CD1c-positive myeloid dendritic cell (primary cell): ENCODE measurements at regions not wholly inside any gene's neighbourhood (a gene's known extent, or its start where the extent isn't known, plus 50 kb on each side); places are given as distances from the start of the nearest gene placed in this dataset.

Experiments used
- DNase-seq: peaks from one replicate; pipeline ENCODE4 v3.0.0-alpha.2; 2016; ENCODE audit errors: extremely low spot score

DNA sequence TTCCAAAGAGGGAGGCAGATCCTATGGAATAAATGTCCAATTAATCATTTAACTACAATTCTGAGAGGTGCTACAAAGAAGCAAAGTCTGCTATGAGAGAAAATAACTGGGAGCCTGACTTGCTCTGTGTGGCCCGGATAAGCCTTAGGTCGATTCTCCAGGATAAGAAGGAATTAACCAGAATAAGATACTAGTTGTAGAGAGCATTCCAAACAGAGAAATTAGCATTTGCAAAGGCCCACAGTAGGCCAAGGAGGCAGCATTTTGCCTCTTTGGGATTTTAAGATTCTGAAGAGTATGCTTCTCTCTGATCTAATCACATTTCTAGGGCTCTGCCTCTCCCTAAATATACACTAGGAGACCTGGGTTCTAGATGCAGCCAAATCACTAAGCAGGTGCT is 113.7 kb downstream of the SNX19 start:
- DNase-seq, result no peak

DNA sequence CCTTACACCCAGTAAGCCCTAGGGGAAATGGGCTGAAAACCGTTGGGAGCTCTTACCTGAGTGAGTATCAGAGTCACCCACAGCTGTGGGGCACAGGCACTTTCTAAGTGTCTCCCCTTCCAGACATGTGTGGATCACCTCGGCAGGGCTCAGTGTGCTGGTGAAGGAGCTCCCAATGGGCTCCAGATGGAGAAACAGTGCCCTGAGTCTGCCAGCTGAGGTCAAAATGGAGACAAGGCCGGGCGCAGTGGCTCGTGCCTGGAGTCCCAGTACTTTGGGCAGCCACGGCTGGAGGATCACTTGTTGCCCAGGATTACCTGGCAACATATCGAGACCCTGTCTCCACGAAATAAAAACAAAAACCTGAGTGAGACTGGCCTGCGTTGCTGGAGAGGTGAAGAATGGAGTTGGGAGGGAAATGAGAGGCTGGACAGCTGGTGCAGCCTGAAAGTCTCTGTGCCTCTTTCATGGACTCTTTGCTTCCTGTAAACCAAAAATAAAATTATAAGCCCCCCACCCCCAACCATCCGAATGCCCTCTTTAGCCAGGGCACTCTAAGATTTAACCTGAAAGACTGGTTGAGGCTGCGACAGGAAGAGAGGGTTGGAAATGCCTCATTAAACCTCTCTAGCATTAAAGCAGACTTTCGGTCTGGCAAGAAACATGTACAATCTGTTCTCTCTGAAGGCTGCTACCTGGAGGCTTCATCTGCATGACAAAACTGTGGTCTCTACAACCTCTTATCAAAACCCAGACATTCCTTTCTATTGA is 111.8 kb downstream of the SNX19 start:
- no peak for DNase-seq

DNA sequence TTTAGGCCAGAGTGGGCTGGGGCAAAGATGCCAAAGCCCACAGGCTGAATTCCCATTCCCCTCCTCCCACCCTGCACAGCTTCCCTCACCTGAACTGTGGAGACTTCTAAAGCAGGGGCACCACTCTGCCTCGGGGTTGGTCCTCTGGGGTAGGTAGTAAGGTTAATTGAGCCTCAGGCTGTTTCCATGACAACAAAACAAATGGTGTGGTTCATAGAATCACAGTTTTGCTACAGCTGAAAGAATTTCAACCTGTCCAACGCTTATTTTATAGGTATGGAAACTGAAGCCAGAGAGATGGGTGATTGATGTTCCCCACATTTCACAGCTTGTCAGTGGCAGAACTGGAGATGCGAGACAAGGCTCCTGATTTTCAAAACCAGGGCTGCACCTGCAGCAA is 109.5 kb downstream of the SNX19 start:
- no peak for DNase-seq

DNA sequence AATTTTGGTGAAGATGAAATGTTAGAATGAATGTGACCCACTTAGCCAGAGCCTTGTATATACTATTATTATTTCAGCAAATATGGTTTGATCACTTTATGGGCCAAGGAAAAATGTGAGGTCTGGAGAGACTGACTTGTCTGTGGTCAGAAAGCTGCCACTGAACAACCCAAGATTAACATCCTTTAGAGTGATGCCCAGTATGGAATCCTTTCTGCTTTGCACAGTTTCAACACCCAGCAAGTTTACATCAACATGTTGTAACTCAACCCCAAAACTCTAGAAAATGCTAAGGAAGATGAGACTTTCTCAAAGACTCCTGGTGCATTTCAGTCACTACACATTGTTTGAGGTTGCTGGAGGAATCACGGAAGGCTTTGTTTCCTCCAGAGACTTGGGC is 107.7 kb downstream of the SNX19 start:
- DNase-seq, result no peak

DNA sequence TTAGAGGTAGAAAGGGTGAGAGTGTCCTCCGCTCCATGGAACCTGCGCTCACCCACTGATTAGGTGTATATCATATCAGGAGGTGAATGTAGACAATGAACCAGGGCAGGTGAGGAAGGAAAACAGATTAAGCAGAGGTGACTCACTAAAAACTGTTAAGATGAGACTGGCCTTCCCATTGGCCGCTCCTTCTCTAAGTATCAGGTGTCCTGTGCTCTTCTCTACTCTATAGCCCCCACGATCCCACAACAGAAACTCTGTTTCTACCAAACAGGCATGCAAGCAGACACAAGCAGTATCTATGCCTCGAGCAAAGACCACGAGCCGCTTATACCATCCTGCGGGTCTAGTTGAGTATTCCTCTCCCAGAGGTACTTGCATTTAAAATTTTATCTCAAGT is 103.1 kb downstream of the SNX19 start:
- DNase-seq, result no peak

DNA sequence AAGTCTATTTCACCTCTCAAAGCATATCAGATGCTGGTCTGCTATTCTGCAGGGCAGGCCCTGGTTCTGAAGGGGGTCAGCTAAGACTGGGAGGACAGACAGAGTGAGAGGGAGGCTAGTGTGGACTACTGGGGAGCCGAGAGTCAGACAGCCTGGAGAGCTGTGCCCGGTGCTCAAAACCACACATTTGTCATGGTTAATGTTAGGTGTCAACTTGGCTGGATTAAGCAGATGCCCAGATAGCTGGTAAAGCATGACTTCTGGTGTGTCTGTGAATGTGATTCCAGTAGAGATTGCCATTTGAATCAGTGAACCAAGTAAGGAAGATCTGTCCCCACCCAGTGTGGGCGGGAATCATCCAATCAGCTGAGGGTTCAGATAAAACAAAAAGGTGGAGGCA is 102.6 kb downstream of the SNX19 start:
- no peak for DNase-seq

DNA sequence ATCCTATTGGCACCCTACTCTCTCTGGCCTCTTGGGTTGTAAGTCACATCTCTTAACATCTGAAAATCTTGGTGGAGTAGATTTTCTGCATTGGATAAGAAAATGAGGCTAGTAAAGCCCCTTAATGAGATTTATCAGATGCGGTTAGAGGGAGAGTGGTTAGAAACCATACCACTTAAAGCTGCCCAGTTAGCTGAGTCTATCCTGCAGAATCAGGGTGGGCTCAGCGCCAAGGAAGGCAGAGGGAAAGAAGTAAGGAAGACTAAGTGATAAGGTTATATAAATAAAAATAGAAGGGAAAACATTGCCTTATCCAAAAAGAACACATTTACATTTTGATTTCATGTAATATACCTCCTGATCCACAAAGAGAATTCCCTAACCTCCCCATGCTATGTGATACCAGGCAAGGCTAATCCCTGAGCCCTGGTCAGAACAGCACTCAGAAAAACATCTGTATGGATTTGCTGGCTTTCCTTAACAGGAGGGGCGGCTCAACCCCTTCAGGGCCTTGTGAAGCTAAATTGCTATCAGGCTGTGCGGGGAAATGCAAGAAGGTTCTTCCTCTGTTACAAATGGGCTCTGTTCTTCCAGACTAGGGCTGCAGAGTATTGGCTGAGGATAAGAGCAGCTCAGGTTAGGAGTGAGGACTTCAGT is 101.7 kb downstream of the SNX19 start:
- no peak for DNase-seq

DNA sequence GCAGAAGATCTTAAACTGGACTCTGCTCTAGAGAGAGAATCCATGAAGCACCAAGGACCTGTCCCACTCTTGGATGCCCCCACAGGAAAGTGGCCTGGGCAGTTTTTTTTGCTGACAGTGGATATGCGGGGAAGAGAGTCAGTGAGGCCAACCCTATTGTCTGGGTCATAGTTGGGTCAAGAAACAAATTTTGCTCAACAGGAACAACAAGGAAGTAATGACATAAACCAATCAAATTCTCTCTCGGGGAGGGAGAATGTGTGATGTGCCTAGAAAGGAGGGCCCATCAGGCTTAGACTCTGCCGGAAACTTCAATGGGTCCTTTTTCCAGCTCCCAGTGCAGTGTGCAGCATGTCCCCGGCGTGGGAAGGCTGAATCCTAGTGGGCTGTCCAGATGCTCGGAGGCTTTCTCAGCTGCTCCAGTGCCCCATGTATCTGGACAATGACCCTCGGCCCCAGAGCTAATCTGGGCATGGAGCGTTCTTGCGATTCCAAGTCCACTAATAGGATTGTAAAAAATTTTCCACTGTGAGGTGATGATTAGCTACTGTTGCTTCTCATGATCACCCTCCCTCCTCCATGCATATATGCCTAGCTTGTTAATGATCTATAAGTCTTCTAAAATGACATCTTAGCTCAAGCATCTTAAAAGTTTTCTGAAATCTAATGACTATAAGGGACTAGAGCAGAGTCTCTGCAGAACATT is 101.0 kb downstream of the SNX19 start:
- DNase-seq, result no peak

DNA sequence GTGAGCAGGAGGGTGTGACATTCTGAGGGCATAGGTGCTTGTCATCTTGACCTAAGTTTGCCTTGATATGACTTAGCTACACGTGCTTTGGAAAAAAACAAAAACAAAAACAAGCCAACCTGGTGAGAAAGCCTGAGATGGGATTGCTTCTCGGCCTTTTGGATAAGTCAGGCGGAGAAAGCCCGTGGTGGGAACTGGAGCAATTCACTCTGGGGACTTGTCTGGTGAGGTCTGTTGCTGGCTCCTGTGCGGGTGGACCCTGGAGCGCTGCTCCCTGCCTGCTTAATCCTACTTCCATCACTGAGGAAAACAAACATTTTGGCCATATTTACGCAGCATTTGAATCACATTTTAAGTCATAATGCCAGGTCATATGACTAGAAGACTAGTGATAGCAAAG is 100.3 kb downstream of the SNX19 start:
- DNase-seq, result no peak

DNA sequence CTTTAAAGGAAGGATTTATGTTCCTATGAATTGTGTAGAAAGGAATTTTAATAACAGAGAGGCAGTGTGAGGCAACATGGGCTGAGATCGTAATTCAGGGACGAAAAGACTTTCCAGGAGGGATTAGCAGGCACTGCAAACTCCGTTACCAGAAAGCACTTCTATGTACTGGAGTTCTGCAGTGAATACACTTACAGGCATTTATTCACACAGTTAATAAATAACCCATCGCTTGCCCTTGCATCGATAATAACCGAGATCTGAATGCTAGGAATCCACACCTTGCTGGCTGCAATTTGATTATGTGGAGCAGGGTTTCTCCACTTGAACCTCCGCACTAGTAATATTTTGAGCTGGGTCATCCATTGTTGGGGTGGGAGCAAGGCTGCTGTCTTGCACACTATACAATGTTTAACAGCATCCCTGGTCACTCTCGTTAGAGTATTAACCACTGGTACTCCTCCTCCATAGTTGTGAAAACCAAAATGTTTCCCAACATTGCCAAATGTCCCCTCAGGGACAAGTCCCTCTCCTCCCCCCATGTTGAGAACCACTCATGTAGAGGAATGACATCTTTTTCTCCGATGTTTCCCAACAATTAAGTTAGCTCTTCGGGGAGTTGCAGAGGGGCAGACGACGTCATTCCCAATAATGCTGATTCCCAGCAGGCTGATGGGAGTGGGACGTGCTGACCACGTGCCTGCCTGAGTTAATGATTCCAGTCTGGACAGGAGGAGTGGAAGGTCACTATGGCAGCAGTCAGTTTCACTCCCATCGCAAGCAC is 99.5 kb downstream of the SNX19 start:
- no peak for DNase-seq

DNA sequence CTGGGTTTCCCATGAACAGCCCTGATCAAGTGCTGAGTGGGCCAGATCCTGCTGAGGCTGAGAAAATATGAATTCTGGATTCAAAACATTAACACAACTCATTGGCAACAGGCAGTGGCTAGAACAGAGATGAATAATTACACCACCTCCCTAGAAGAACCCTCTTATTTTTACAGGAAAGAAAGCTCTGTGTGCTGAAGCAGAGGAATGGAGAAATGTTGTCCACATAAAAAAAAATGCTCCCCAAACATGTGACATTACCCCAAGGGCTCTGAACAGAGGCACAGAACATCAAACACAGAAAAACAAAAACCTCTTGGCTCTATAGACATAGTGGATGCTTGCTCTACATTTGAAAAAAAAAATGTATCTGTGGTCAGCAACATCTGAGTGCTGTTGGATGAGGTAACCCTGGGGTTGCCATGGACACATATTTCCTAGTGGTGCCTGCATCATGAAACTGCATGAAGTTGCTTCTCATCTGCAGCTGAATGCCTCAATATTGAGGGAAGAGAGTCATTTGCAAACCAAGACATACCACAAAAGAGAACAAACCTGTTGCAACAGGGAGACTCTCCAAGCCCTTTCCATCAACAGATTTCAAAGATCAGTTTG is 98.8 kb downstream of the SNX19 start:
- DNase-seq, result no peak

DNA sequence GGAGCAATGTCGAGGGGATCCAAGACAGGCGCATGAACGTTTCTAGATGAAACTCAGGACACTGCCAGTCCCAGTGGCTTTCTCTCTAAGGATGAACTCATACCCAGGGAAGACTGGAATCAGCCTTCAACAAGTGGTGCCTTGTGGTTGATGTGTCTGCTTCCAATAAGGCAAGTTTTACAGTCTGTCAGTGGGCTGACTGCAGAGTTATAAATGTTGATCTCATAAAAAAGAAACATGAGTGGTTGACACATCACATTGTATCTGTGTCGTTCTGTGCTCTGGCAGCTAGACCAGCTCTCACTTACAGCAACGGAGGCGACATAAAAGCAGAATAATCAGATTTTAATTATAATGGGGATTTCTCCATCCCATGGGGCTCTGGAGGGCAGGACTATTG is 96.7 kb downstream of the SNX19 start:
- no peak for DNase-seq
